Upper lobe of left lung (tissue), 6 donors: ENCODE measurements at regions not wholly inside any gene's neighbourhood (a gene's known extent, or its start where the extent isn't known, plus 50 kb on each side); places are given as distances from the start of the nearest gene placed in this dataset.

Source experiments
- ATAC-seq, 2 donors: fragments of 200-7000 bp; cut with Tn5 transposase; one replicate each; pipeline ENCODE4 v1.9.1; 2022; ENCODE audit warnings: mild to moderate bottlenecking in 2 of 2, moderate library complexity in 2 of 2; ENCODE audit not compliant: low FRiP score in 2 of 2
- DNase-seq, 2 donors: peaks; one replicate each; pipeline ENCODE4 v3.0.0-alpha.2; 2019 to 2020
- H3K27ac ChIP-seq, 4 donors: fragments of 200-600 bp; sonication (generic); one replicate each; pipeline ENCODE4 v1.5.1; 2016 to 2019
- H3K27me3 ChIP-seq, 4 donors: fragments of 200-600 bp; sonication (generic); one replicate each; pipeline ENCODE4 v1.5.1; 2017 to 2019
- H3K36me3 ChIP-seq, 4 donors: fragments of 200-600 bp; sonication (generic); one replicate each; pipeline ENCODE4 v1.5.1; 2016 to 2019
- H3K4me1 ChIP-seq, 4 donors: fragments of 200-600 bp; sonication (generic); one replicate each; pipeline ENCODE4 v1.5.1; 2018 to 2019
- H3K4me3 ChIP-seq, 4 donors: fragments of 200-600 bp; sonication (generic); one replicate each; pipeline ENCODE4 v1.5.1; 2017 to 2019; ENCODE audit warnings: mild to moderate bottlenecking in 2 of 4, moderate library complexity in 1 of 4
- H3K9me3 ChIP-seq, 4 donors: fragments of 200-600 bp; sonication (generic); one replicate each; pipeline ENCODE4 v1.5.1; 2018 to 2019
- CTCF ChIP-seq, 6 experiments: fragments of 450-650 bp in 4 of 6; fragments of 200-600 bp in 2 of 6; sonication (generic) in 2 of 6; IDR thresholded peaks; one replicate each; pipeline ENCODE4 v1.5.1; 2016 to 2019; ENCODE audit warnings: antibody characterized with exemption in 6 of 6
- EP300 ChIP-seq, 4 donors: sonication (generic); formaldehyde crosslinking; IDR thresholded peaks; one replicate each; pipeline ENCODE4 v1.5.1; 2017; ENCODE audit warnings: antibody characterized with exemption in 4 of 4, control low read depth in 2 of 4
- POLR2A ChIP-seq, 4 donors: fragments of 450-650 bp; IDR thresholded peaks; one replicate each; pipeline ENCODE4 v1.5.1; 2016 to 2017; ENCODE audit warnings: antibody characterized with exemption in 4 of 4, mild to moderate bottlenecking in 2 of 4
- POLR2AphosphoS5 ChIP-seq, 2 donors: sonication (generic); formaldehyde crosslinking; IDR thresholded peaks; one replicate each; pipeline ENCODE4 v1.5.1; 2017; ENCODE audit warnings: antibody characterized with exemption in 2 of 2
- WGBS, 2 donors: methylation state at CpG; one replicate each; pipeline ENCODE4 v1.1.5; 2017 to 2018; 5-methylcytosine and 5-hydroxymethylcytosine counted together
- donor health status: DM: no; HTN: no; CAD: no; lungs with moderate emphysema.
- donor health status: DM: no; HTN: yes; CAD: no; lungs with severe emphysema.

GRCh38 chr20:48056218-48056617 lies 270.9 kb upstream of the SULF2 start:
- ATAC-seq (no peak), DNase-seq (no peak)
- no peak for TF ChIP-seq POLR2A (IDR thresholded peaks at IDR 0.05)
- TF ChIP-seq EP300 (IDR thresholded peaks at IDR 0.05): no peak
- no peak for TF ChIP-seq POLR2AphosphoS5 (IDR thresholded peaks at IDR 0.05)
- no peak for TF ChIP-seq CTCF (IDR thresholded peaks at IDR 0.05)
- H3K27ac ChIP-seq: no peak overlapping the region
- no peaks in the 10 kb centered on the region for H3K27me3 ChIP-seq
- no peaks in the 10 kb centered on the region for H3K36me3 ChIP-seq
- 71 to 86% methylated on average over 2 of the region's 2 CpGs for WGBS, 2 donors
- H3K4me3 ChIP-seq: no peak overlapping the region
- no peaks in the 10 kb centered on the region for H3K4me1 ChIP-seq
- no peaks in the 10 kb centered on the region for H3K9me3 ChIP-seq

GRCh38 chr20:48054051-48054450 lies 268.8 kb upstream of the SULF2 start:
- Histone ChIP-seq H3K27me3 (no peaks in the 10 kb centered on the region), H3K36me3 (no peaks in the 10 kb centered on the region), H3K4me1 (no peaks in the 10 kb centered on the region), H3K9me3 (no peaks in the 10 kb centered on the region), H3K27ac (no peak overlapping the region), H3K4me3 (no peak overlapping the region)
- TF ChIP-seq CTCF (IDR thresholded peaks at IDR 0.05): no peak
- no peak for TF ChIP-seq POLR2A (IDR thresholded peaks at IDR 0.05)
- TF ChIP-seq EP300 (IDR thresholded peaks at IDR 0.05): no peak
- DNase-seq: no peak
- ATAC-seq: no peak
- 67 to 75% methylated on average over 7 of the region's 7 CpGs for WGBS, 2 donors

DNA sequence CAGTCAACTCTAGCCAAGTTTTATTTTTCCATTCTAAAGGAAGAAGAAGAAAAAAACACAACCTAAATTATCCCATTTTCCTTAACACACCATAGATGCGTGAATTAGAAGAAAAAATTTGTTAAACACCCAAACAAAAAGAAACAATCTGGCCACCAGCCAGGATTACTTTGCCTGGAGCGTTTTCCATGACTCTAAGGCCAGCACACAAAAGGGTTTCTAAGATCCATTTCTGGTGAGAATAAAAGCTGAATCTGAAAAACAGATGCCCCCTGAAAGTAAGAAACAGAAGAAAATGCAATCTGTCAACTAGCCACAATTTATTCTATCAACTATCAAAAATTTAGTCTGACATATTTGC lies 267.2 kb upstream of the SULF2 start:
- DNase-seq: no peak
- H3K4me1 ChIP-seq: no peaks in the 10 kb centered on the region
- TF ChIP-seq EP300 (IDR thresholded peaks at IDR 0.05) (no peak), POLR2AphosphoS5 (IDR thresholded peaks at IDR 0.05) (no peak)
- no peaks in the 10 kb centered on the region for H3K36me3 ChIP-seq
- no peaks in the 10 kb centered on the region for H3K27me3 ChIP-seq
- no peak overlapping the region for H3K4me3 ChIP-seq
- 50 to 59% methylated on average over 2 of the region's 2 CpGs for WGBS, 2 donors
- no peaks in the 10 kb centered on the region for H3K9me3 ChIP-seq
- no peak overlapping the region for H3K27ac ChIP-seq
- no peak for ATAC-seq

DNA sequence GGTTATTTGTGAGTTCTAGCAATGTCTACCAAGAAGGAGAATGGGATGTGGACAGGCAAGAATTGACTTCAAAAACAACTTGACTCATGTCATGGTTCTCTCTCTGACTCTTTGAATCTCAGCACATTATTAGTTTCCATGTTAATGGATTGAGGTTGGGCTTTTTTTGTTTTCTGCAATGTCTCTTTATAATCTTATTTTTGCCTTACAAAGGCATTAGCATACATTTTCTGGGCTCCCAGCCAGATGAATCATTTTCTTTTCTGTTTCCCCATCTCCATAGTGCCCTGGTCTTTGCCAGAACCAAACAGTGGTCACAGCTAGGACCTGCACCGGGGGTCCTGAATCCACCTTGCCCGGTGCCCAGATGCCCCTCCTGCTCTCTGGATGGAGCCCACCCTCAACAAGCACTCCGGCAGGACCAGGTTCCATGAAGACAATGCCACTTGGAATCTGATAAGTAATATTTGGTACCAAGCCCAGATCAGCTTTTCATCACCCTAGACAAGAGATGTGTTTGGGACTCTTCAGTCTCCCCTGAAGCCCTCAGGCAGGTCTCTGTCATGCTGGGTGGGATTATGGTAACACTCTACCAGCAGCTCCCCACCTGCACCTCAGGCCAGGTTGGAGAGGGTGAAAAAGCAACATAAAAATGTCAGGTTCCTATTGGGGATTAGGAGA lies 266.7 kb upstream of the SULF2 start:
- no peak overlapping the region for H3K27ac ChIP-seq
- H3K4me3 ChIP-seq: no peak overlapping the region
- DNase-seq (no peak), ATAC-seq (no peak)
- no peaks in the 10 kb centered on the region for H3K36me3 ChIP-seq
- no peaks in the 10 kb centered on the region for H3K4me1 ChIP-seq
- H3K27me3 ChIP-seq: no peaks in the 10 kb centered on the region
- no peaks in the 10 kb centered on the region for H3K9me3 ChIP-seq
- 54 to 60% methylated on average over 3 of the region's 3 CpGs for WGBS, 2 donors
- TF ChIP-seq POLR2A (IDR thresholded peaks at IDR 0.05): no peak
- TF ChIP-seq POLR2AphosphoS5 (IDR thresholded peaks at IDR 0.05): no peak
- no peak for TF ChIP-seq CTCF (IDR thresholded peaks at IDR 0.05)
- no peak for TF ChIP-seq EP300 (IDR thresholded peaks at IDR 0.05)

- Histone ChIP-seq H3K27ac (no peak overlapping the region), H3K27me3 (no peaks in the 10 kb centered on the region), H3K4me1 (no peaks in the 10 kb centered on the region), H3K36me3 (no peaks in the 10 kb centered on the region), H3K4me3 (no peak overlapping the region), H3K9me3 (no peaks in the 10 kb centered on the region)
- 80 to 90% methylated on average over 1 of the region's 1 CpG for WGBS, 2 donors
- ATAC-seq: no peak
- DNase-seq: no peak
- TF ChIP-seq POLR2AphosphoS5 (IDR thresholded peaks at IDR 0.05) (no peak), POLR2A (IDR thresholded peaks at IDR 0.05) (no peak), EP300 (IDR thresholded peaks at IDR 0.05) (no peak), CTCF (IDR thresholded peaks at IDR 0.05) (no peak)
Measured at GRCh38 chr20:48049641-48050040, 264.4 kb upstream of the SULF2 start.
